Gastroesophageal sphincter (tissue), 3 donors: ENCODE measurements at regions not wholly inside any gene's neighbourhood (a gene's known extent, or its start where the extent isn't known, plus 50 kb on each side); places are given as distances from the start of the nearest gene placed in this dataset.

Source experiments
- EP300 ChIP-seq: sonication (generic); formaldehyde crosslinking; IDR thresholded peaks from one replicate; pipeline ENCODE4 v1.6.1; 2017; ENCODE audit warnings: antibody characterized with exemption, mild to moderate bottlenecking
- POLR2A ChIP-seq, 2 donors: fragments of 450-650 bp; IDR thresholded peaks; one replicate each; pipeline ENCODE4 v1.6.1; 2017; ENCODE audit warnings: antibody characterized with exemption in 2 of 2, mild to moderate bottlenecking in 2 of 2, moderate library complexity in 1 of 2
- POLR2AphosphoS5 ChIP-seq: sonication (generic); formaldehyde crosslinking; IDR thresholded peaks from one replicate; pipeline ENCODE4 v1.6.1; 2017; ENCODE audit warnings: antibody characterized with exemption
- TF ChIP-seq, protein P1 (sequence below), 4 experiments: fragments of 200-600 bp in 2 of 4; fragments of 450-650 bp in 2 of 4; sonication (generic) in 1 of 4; IDR thresholded peaks; one replicate each; pipeline ENCODE4 v1.5.1; 2017 to 2019; ENCODE audit warnings: antibody characterized with exemption in 4 of 4, mild to moderate bottlenecking in 2 of 4, moderate library complexity in 2 of 4

DNA sequence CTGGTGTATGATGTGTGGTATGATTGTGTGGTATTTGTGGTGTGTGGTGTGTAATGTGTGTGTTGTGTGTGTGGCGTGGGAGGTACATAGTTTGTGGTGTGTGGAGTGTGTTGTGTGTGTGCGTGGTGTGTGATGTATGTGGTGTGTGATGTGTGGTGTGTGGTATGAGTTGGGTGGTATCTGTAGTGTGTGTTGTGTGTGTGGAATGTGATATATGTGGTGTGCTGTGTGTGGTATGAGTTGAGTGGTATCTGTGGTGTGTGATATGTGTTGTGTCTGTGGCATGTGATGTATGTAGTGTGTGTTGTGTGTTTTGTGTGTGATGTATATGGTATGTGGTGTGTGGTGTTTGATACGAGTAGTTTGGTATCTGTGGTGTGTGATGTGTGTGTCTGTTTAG is 272.5 kb upstream of the IRX1 start:
- TF ChIP-seq, protein P1, sequence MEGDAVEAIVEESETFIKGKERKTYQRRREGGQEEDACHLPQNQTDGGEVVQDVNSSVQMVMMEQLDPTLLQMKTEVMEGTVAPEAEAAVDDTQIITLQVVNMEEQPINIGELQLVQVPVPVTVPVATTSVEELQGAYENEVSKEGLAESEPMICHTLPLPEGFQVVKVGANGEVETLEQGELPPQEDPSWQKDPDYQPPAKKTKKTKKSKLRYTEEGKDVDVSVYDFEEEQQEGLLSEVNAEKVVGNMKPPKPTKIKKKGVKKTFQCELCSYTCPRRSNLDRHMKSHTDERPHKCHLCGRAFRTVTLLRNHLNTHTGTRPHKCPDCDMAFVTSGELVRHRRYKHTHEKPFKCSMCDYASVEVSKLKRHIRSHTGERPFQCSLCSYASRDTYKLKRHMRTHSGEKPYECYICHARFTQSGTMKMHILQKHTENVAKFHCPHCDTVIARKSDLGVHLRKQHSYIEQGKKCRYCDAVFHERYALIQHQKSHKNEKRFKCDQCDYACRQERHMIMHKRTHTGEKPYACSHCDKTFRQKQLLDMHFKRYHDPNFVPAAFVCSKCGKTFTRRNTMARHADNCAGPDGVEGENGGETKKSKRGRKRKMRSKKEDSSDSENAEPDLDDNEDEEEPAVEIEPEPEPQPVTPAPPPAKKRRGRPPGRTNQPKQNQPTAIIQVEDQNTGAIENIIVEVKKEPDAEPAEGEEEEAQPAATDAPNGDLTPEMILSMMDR (IDR thresholded peaks at IDR 0.05), result no peak
- no peak for TF ChIP-seq POLR2AphosphoS5
- no peak for TF ChIP-seq POLR2A (IDR thresholded peaks at IDR 0.05)
- TF ChIP-seq EP300, result no peak
